ENCODE measurements at regions not wholly inside any gene's neighbourhood (a gene's known extent, or its start where the extent isn't known, plus 50 kb on each side); places are given as distances from the start of the nearest gene placed in this dataset.

GRCh38 chr5:37989884-37990283, 150.0 kb upstream of the GDNF start:
- TF ChIP-seq CTCF (IDR thresholded peaks at IDR 0.05): no peak
- TF ChIP-seq POLR2AphosphoS5 (IDR thresholded peaks at IDR 0.05): no peak

Data from breast epithelium (tissue), 3 donors.